Panc1 (cell line): ENCODE measurements at regions not wholly inside any gene's neighbourhood (a gene's known extent, or its start where the extent isn't known, plus 50 kb on each side); places are given as distances from the start of the nearest gene placed in this dataset.

Source experiments
- CTCF ChIP-seq: fragments of 450-650 bp; IDR thresholded peaks from 2 replicates; pipeline ENCODE4 v1.5.1; 2017; ENCODE audit warnings: mild to moderate bottlenecking
- POLR2AphosphoS5 ChIP-seq: IDR thresholded peaks from 2 replicates; pipeline ENCODE4 v1.6.1; 2012; ENCODE audit warnings: mild to moderate bottlenecking, low read depth, low read length, moderate library complexity
- REST ChIP-seq, 2 experiments: IDR thresholded peaks; 2 replicates each; pipeline ENCODE4 v1.6.1; 2011 to 2012; ENCODE audit warnings: low read depth in 2 of 2, control low read depth in 1 of 2, low read length in 1 of 2, mild to moderate bottlenecking in 1 of 2, moderate library complexity in 1 of 2; ENCODE audit not compliant: insufficient read depth in 1 of 2
- SIN3A ChIP-seq: IDR thresholded peaks from 2 replicates; pipeline ENCODE4 v1.6.1; 2012; ENCODE audit warnings: low read depth, mild to moderate bottlenecking, low read length, moderate library complexity, borderline replicate concordance; ENCODE audit not compliant: insufficient read depth
- TCF7L2 ChIP-seq: IDR thresholded peaks from 2 replicates; pipeline ENCODE4 v1.6.1; 2011; ENCODE audit warnings: mild to moderate bottlenecking, low read depth, low read length, inconsistent platforms

- no peak for TF ChIP-seq CTCF
- TF ChIP-seq REST (IDR thresholded peaks at IDR 0.05; ENCODE audit: insufficient read depth in 1 of 2, low read depth in 2 of 2, low read length in 1 of 2): no peak
- no peak for TF ChIP-seq POLR2AphosphoS5
- TF ChIP-seq SIN3A: no peak
- no peak for TF ChIP-seq TCF7L2
Measured at GRCh38 chr5:36756848-36757247, 119.7 kb upstream of the NIPBL start.
